Peyer's patch (tissue), 4 donors: ENCODE measurements at regions not wholly inside any gene's neighbourhood (a gene's known extent, or its start where the extent isn't known, plus 50 kb on each side); places are given as distances from the start of the nearest gene placed in this dataset.

ENCODE experiments used
- DNase-seq, 3 donors: peaks; one replicate each; pipeline ENCODE4 v3.0.0-alpha.2; 2017 to 2019
- H3K27ac ChIP-seq, 4 donors: fragments of 200-600 bp; sonication (generic); one replicate each; pipeline ENCODE4 v1.5.1; 2016 to 2019
- H3K27me3 ChIP-seq, 2 donors: fragments of 200-600 bp; sonication (generic); one replicate each; pipeline ENCODE4 v1.5.1; 2019
- H3K36me3 ChIP-seq, 3 donors: fragments of 200-600 bp; sonication (generic); one replicate each; pipeline ENCODE4 v1.5.1; 2016 to 2019
- H3K4me1 ChIP-seq, 4 donors: fragments of 200-600 bp; sonication (generic); one replicate each; pipeline ENCODE4 v1.5.1; 2016 to 2019
- H3K4me3 ChIP-seq, 4 donors: fragments of 200-600 bp; sonication (generic); 1 replicate in 3 of 4; 2 replicates in 1 of 4; pipeline ENCODE4 v1.5.1; 2016 to 2019; ENCODE audit warnings: mild to moderate bottlenecking in 1 of 4
- H3K9me3 ChIP-seq, 4 donors: fragments of 200-600 bp; sonication (generic); one replicate each; pipeline ENCODE4 v1.5.1; 2016 to 2019; ENCODE audit warnings: mild to moderate bottlenecking in 1 of 4
- POLR2A ChIP-seq, 2 donors: fragments of 450-650 bp; IDR thresholded peaks; one replicate each; pipeline ENCODE4 v1.5.1; 2017; ENCODE audit warnings: antibody characterized with exemption in 2 of 2, mild to moderate bottlenecking in 2 of 2, moderate library complexity in 2 of 2
- TF ChIP-seq, protein P1 (sequence below), 6 experiments: fragments of 450-650 bp in 4 of 6; fragments of 200-600 bp in 2 of 6; sonication (generic) in 1 of 6; IDR thresholded peaks; one replicate each; pipeline ENCODE4 v1.5.1; 2017 to 2019; ENCODE audit warnings: antibody characterized with exemption in 6 of 6, mild to moderate bottlenecking in 3 of 6, moderate library complexity in 1 of 6

DNA sequence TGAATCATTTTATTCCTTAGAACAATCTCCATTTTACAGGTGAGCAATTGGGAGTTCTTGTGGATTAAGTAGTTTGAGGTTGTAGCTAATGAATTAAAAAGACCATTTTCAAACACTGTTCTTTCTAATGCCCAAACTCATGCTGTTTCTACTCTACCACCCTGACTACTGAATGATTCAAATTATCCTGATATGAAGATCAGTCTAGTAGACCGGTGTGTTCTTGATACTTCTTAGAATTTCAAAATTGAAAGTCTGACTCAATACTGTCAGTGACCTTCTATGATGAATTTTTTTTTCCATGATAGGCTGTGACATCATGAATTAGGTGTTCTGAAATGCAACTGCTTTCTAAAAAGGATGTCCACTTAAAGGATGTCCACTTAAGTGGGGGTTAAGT, 515.5 kb downstream of the DMAC1 start:
- Histone ChIP-seq H3K4me1 (no peaks in the 10 kb centered on the region), H3K4me3 (no peak overlapping the region), H3K9me3 (no peaks in the 10 kb centered on the region), H3K36me3 (no peaks in the 10 kb centered on the region), H3K27me3 (no peaks in the 10 kb centered on the region), H3K27ac (no peak overlapping the region)
- DNase-seq: no peak
- no peak for TF ChIP-seq POLR2A (IDR thresholded peaks at IDR 0.05)
- TF ChIP-seq, protein P1, sequence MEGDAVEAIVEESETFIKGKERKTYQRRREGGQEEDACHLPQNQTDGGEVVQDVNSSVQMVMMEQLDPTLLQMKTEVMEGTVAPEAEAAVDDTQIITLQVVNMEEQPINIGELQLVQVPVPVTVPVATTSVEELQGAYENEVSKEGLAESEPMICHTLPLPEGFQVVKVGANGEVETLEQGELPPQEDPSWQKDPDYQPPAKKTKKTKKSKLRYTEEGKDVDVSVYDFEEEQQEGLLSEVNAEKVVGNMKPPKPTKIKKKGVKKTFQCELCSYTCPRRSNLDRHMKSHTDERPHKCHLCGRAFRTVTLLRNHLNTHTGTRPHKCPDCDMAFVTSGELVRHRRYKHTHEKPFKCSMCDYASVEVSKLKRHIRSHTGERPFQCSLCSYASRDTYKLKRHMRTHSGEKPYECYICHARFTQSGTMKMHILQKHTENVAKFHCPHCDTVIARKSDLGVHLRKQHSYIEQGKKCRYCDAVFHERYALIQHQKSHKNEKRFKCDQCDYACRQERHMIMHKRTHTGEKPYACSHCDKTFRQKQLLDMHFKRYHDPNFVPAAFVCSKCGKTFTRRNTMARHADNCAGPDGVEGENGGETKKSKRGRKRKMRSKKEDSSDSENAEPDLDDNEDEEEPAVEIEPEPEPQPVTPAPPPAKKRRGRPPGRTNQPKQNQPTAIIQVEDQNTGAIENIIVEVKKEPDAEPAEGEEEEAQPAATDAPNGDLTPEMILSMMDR (IDR thresholded peaks at IDR 0.05): no peak

DNA sequence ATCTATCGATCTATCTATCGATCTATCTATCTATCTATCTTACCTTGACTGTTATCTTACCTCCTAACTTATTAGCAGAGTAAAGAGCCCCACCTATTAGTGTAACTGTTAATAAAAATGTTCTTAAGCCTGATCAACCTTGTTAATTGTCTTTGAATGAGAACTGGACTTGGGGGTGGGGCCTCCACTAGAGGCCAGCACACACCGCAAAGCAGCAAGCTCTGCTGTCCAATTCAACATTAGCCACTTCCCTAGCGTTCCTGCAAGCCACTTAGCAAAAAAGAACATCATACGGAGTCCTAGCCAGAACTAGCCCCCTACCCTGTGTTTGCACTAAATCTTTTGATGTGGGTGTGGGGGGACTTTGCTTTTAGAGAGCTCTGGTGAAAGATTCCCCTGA, 515.8 kb downstream of the KDM4C start:
- Histone ChIP-seq H3K4me3 (no peak overlapping the region), H3K27ac (no peak overlapping the region), H3K9me3 (no peaks in the 10 kb centered on the region), H3K36me3 (no peaks in the 10 kb centered on the region), H3K4me1 (no peaks in the 10 kb centered on the region), H3K27me3 (no peaks in the 10 kb centered on the region)
- TF ChIP-seq POLR2A (IDR thresholded peaks at IDR 0.05): no peak
- TF ChIP-seq, protein P1 (IDR thresholded peaks at IDR 0.05): peak in 1 of 6 experiments; percentile 5
- no peak for DNase-seq

DNA sequence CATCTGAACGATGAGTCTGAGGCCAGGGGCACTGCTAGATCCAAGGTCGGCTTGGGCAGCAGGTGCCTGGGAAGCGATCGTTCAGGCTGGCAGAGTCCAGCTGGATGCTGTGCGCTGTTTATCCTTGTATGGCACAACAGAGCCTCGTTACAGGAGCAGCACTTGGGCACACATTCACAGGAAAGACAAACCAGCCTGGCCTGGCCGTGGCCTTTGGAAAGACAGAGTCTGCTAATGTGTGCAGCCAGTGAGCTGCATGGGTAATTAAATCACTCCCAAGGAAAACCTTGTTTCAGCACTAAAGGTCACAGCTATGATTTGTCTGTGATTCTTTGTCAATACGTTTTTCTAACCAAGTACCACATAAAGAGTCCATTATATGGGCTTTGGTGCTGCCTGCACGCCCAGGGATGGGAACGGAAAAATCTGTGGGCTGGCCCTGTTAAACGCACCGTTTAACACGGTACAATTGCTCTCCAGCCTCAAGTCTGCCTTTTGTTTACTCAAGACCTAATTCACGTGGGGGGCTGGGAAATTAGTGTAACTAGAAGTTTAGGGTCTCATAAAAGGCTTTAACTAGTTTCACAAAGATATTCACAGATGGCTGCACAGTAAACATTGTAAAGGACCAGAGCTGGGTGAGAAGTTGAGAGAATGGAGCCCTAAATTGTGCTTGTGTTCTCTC, 509.3 kb downstream of the KDM4C start:
- Histone ChIP-seq H3K9me3 (no peaks in the 10 kb centered on the region), H3K27me3 (no peaks in the 10 kb centered on the region), H3K36me3 (no peaks in the 10 kb centered on the region), H3K4me3 (no peak overlapping the region), H3K4me1 (no peaks in the 10 kb centered on the region), H3K27ac (no peak overlapping the region)
- no peak for TF ChIP-seq POLR2A (IDR thresholded peaks at IDR 0.05)
- TF ChIP-seq, protein P1 (IDR thresholded peaks at IDR 0.05): no peak
- DNase-seq: no peak

DNA sequence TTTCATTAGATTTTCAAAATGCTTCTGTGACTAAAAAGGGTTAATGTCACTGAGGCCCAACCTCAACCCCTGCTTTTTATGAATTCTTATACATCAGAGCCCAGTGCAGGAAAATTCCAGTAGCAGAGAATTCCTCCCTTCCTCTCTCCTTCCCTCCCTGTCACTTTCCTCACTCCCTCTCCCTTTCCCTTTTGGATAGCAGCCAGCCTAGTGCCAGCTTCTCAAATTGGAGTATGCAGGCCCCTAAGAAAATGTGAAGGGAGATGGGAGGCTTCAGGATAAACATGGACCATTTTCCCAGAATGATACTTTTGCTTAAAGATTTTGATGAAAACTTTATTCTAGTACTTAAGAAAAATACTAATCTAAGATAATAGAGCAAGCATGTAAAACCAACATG, 507.4 kb downstream of the KDM4C start:
- TF ChIP-seq, protein P1 (IDR thresholded peaks at IDR 0.05): no peak
- no peak for TF ChIP-seq POLR2A (IDR thresholded peaks at IDR 0.05)
- Histone ChIP-seq H3K27ac (no peak overlapping the region), H3K4me3 (no peak overlapping the region), H3K36me3 (no peaks in the 10 kb centered on the region), H3K4me1 (no peaks in the 10 kb centered on the region), H3K27me3 (no peaks in the 10 kb centered on the region), H3K9me3 (no peaks in the 10 kb centered on the region)
- DNase-seq: no peak

DNA sequence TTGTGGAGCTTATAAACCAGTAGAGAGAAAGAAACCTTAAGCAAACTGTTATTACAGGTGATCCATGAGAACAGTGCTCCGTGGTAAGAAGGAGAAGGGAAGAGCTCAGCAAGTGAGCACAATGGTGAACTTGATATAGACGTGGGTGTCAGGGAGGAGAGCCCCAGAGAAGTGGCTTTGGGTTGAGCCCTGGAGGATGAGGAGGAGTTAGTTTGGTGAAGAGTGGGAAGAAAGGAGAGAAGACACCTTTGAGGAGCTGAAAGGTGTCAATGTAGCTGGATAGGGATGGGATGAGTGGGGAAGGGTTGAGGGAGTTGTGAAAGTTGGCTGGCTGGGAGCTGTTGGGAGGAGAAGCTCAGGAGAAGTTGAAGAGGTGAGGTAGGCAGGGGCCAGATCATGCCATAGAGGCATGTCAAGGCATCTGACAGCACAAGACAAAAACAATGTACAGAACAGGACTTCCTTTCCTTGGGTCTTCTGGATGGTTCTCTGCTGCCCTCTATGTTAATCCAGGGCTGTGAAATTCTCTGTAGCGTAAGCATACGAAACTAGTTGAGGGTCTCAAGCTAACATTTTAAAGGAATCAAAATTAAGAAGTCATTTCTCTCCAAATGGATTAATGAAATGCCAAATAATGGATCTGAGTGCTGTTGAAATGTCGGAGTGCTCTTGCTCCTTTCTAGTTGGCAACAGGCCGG, 501.9 kb downstream of the KDM4C start:
- no peaks in the 10 kb centered on the region for H3K36me3 ChIP-seq

More for the DNA sequence above, 501.9 kb downstream of the KDM4C start:
- Histone ChIP-seq H3K27ac (no peak overlapping the region), H3K9me3 (no peaks in the 10 kb centered on the region), H3K4me1 (no peaks in the 10 kb centered on the region), H3K27me3 (no peaks in the 10 kb centered on the region), H3K4me3 (no peak overlapping the region)
- TF ChIP-seq POLR2A (IDR thresholded peaks at IDR 0.05): no peak
- TF ChIP-seq, protein P1 (IDR thresholded peaks at IDR 0.05): no peak
- DNase-seq: no peak
